GM21381 (cell line): ENCODE measurements at regions not wholly inside any gene's neighbourhood (a gene's known extent, or its start where the extent isn't known, plus 50 kb on each side); places are given as distances from the start of the nearest gene placed in this dataset.

Source experiments
- ATAC-seq: cut with Tn5 transposase; IDR thresholded peaks from one replicate; pipeline ENCODE4 v1.9.1; 2021; ENCODE audit warnings: mild to moderate bottlenecking, moderate library complexity; ENCODE audit not compliant: unreplicated experiment

DNA sequence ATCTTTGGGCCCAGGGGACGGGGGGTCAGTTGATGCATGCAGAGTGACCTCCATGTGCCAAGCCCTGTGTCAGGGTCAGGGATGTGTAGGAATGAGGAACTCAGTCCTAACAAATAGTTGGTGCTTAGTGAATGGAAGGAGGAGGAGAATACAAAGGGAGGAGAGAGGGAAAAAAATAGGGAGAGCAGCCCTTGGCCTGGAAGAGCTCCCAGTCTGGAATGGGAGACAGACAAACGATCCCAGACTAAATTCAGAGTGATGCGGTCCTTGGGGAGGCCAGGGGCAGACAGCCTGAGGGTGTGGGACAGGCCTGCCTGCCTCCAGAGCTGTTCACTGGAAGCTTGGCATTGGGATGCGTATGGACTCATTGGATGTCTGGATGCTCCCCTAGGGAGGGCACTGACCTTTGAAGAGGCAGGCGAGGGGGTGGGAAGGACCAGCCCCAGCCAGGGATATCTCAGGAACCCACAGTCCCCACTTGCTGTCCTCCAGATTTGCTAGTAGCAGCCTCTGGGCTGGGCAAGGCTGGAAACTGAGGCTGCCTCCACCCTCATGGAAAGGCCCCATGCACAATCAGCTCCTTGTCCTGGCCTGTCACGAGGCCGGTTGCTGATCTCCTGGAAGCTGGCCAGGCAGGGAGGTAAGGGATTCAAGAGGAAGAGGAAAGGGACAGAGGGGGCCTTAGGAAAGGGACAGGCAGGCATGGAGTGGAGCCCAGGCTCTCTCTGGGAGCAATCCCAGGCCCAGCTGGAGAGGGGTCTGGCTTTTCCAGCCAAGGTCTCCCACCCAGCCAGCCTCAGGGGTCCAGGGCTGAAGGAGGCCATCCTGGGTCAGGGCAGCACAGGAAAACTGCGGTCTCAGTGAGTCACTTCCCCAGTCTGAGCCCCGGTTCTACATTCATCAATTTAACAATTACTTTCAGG is 69.0 kb upstream of the GGTA1 start:
- ATAC-seq, result no peak

GRCh38 chr9:121569266-121569648 is 69.6 kb upstream of the GGTA1 start:
- no peak for ATAC-seq

DNA sequence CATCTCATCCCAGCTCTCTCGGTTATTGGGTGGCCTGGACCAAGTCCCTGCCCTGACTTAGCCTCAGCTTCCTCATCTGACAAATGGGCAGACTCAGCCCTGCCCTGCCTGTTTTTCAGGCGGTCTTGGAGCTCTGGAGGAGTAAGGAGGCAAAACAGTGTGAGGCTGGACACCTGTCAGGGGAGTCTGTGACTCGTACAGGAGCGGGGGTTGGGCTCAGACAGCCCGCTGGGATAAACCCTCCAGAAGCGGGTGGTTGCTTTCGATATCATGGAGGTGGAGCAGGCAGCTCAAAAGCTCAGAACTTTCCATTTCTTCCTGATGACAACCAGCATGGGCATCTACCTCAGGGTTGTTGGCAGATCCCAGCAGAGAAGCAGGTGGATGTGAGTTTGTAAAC is 72.9 kb upstream of the GGTA1 start:
- ATAC-seq, result no peak

DNA sequence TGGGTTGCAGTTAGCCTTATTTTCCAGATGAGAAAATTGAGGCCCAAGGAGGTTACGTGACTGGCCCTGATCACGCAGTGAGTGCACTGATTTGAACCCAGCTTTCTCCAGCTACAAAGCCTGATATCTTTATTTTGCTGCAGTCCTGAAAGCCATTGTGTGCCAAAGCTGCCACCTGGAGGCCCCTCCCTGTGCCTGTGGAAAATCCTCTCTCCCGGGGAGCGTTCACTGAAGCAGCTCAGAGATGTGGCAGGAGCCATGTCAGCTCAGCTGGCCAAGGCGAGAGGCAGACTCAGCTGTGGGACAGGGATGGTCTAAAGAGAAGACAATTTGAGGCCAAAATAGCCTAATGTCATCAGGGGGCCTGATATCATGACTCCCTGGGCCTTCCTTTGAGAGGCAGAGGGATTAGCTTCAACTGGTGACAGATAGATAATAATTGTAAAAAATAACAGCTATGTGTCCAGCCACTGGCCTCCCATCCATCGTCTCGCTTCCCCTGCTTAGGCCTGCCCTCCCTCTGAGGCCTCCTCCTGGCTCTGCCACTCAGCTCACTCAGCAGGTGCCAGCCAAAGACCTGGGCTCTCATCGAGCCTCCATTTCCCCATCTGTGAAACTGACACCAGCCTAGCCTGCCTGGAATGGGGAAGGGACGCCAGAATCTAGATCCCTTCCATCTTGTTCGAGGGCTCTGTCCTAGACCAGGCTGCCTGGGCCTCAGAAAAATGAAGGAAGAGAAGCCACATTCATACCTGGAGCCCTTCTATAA is 74.3 kb upstream of the GGTA1 start:
- no peak for ATAC-seq

DNA sequence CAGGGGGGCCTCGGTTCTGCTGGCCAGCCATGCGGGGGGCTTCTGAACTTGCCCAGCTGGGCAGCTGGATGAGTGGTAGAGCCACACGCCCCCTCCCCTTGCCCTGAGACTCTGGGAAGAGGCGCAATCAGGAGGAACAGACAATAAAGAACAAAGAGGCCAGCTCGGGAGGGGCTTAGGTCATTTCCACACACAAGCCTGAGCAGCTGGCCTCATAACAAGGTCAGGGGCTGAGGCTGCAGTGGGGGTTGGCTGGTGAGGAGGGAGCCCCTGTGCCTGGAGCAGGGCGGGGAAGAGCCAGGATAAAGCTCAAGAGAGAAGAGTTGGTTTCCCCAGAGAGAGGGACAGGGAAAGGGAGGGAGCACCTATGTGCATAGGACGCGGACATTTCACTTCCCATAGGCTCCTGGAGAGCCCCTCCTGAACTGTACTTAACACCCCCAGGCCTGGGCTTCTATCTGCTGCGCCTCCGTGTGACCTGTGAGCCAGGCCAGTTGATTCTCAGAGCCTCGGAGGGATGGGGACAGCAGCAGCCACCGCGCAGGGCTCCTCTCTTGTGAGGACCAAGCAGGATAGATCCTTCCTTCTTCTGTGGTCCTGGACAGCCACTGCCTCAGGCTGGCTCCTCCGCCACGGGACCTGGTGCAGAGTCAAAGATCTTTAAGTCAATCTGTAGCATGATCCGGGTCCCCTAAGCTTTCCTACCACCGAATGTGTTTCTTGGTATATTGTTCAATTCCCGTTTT is 75.3 kb upstream of the GGTA1 start:
- no peak for ATAC-seq

- ATAC-seq, result no peak
Observed at GRCh38 chr9:121576281-121577075, 75.0 kb upstream of the DAB2IP start.

- no peak for ATAC-seq
Observed at GRCh38 chr9:121577166-121577565, 74.3 kb upstream of the DAB2IP start.

GRCh38 chr9:121577572-121577971 is 73.9 kb upstream of the DAB2IP start:
- no peak for ATAC-seq

- no peak for ATAC-seq
Observed at GRCh38 chr9:121581786-121582600, 69.4 kb upstream of the DAB2IP start.

DNA sequence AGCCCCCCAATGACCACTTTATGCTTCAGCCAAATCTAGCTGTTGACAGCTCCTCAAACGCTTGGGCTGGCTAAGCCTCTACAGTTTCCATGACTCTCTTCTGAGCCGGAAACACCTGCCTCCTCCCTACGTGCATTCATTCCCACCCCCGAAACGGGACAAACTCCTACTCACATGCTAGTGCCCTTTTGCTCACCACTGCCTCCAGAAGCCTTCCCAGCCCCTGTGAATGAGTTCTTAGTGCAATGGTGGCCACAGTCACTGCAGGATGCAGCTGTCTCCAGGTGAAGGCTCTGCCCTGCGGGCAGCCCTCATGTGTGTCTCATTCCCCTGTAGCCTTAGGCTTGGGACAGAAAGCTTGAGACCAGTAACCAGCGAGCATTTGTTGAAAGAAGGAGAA is 68.8 kb upstream of the DAB2IP start:
- no peak for ATAC-seq

DNA sequence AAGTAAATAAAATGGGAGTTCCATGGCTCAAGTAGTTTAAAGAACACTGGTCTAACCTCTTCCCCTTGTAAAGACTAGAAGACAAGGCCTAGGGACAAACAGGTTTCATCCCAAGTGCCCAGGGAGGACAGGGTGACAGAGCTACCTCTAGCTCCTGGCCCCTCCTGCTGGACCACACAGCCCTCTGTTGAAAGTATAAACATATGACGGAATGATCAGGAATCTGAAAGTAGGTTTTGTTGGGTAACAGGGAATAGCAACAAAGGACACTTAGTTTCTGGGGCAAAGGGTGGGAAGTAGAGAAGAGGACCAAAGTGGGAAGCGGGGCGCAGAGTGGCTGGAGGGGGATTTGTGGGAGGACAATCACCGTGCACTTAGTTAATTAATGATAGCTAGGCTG is 67.0 kb upstream of the DAB2IP start:
- no peak for ATAC-seq

GRCh38 chr9:121587863-121588262 is 63.6 kb upstream of the DAB2IP start:
- ATAC-seq, result no peak

DNA sequence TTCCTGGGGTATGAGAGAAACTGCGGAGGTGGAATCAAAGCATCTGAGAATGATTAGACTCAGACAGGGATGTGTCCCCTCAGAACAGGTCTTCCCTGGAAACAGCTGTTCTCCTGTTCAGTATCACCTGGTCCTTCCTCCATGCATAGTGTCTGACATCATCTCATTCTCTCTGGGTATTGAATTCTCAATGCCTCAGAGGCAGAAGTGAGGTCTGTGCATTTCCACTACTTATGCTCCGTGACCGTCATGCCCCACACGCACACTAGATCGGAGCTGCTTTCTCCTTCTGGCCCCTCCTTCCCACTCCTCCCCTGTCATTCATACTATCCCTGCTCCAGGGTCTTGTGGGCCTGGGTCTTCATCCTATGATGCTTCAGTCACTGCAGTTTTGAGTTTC is 61.4 kb upstream of the DAB2IP start:
- no peak for ATAC-seq

DNA sequence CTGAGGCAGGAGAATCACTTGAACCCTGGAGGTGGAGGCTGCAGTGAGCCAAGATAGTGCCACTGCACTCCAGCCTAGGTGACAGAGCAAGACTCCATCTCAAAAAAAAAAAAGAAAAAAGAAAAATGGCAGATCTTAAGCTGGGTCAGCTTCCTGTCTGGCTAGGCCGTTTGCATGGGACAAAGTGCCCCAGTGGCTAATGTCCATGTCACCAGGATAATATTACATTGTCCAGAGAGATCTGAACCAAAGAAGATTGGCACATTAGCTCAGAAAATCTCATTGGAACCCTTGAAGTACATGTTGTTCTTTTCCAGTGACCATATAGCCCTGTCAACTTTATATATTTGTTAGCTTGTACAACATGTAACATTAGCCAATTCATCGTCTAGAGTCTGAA is 59.2 kb upstream of the DAB2IP start:
- no peak for ATAC-seq

- no peak for ATAC-seq
Observed at GRCh38 chr9:121593066-121593465, 58.4 kb upstream of the DAB2IP start.

DNA sequence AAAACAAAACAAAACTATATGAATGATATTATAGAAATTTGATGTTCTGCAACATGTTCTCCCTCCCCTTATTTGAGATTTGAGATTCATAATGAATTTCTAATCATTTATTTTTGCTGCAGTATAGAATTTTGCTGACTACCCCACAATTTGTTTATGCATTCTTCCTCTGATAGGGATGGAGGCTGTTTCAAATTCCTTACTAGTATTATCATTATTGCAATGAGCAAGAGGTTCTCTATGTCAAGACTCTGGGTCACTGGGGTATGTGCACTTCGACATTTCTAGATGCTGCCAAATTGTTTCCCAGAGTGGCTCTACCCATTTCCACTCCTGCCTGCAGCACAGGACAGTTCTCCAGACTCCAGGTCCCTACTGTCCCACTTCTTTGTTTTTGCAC is 54.9 kb upstream of the DAB2IP start:
- ATAC-seq, result no peak

- ATAC-seq, result no peak
Observed at GRCh38 chr9:121597698-121598166, 53.7 kb upstream of the DAB2IP start.

- ATAC-seq, result no peak
Observed at GRCh38 chr9:121598167-121598964, 53.1 kb upstream of the DAB2IP start.
